ENCODE measurements at regions not wholly inside any gene's neighbourhood (a gene's known extent, or its start where the extent isn't known, plus 50 kb on each side); places are given as distances from the start of the nearest gene placed in this dataset.

GRCh38 chr11:27761356-27761755, 61.1 kb upstream of the BDNF start:
- Histone ChIP-seq H2BK120ac (ENCODE audit: insufficient read depth, low read length, poor library complexity) (no peak overlapping the region), H4K8ac (ENCODE audit: low read depth, low read length) (no peak overlapping the region), H2AK5ac (ENCODE audit: low read length) (no peak overlapping the region), H2AFZ (ENCODE audit: insufficient read depth, low read length, poor library complexity) (no peak overlapping the region), H3K4me1 (ENCODE audit: control insufficient read depth in 1 of 2, insufficient read depth in 2 of 2, low read length in 2 of 2) (no peaks in the 10 kb centered on the region), H3K14ac (ENCODE audit: low read length) (no peak overlapping the region), H3K4me3 (ENCODE audit: low read depth, low read length) (no peak overlapping the region), H3K79me1 (ENCODE audit: low read length) (no peaks in the 10 kb centered on the region), H3K27ac (ENCODE audit: low read depth, low read length) (no peak overlapping the region), H3K4ac (ENCODE audit: low read depth, low read length) (no peak overlapping the region), H3K9me3 (ENCODE audit: insufficient read depth, low read depth, low read length) (no peaks in the 10 kb centered on the region), H3K18ac (ENCODE audit: low read length) (no peak overlapping the region), H4K12ac (ENCODE audit: low read depth, low read length) (no peak overlapping the region), H3K4me2 (ENCODE audit: low read length) (no peak overlapping the region), H3K9ac (ENCODE audit: low read length) (no peak overlapping the region), H4K91ac (ENCODE audit: low read depth, low read length) (no peak overlapping the region), H3K36me3 (ENCODE audit: control insufficient read depth in 1 of 2, insufficient read depth in 2 of 2, low read length in 2 of 2) (no peaks in the 10 kb centered on the region), H3K23ac (ENCODE audit: low read length) (no peak overlapping the region), H2BK5ac (ENCODE audit: low read depth, low read length, poor library complexity) (no peak overlapping the region), H3K79me2 (ENCODE audit: control insufficient read depth, insufficient read depth, low read length, poor library complexity) (no peaks in the 10 kb centered on the region), H3K27me3 (ENCODE audit: insufficient read depth, low read length) (no peaks in the 10 kb centered on the region), H2BK12ac (ENCODE audit: low read length) (no peak overlapping the region)
- DNase-seq: no peak
- no CpG with 5 or more reads among the region's 6 CpGs for WGBS (ENCODE audit: extremely low coverage, insufficient coverage, insufficient read length)

- Histone ChIP-seq H2BK5ac (ENCODE audit: low read depth, low read length, poor library complexity) (no peak overlapping the region), H3K18ac (ENCODE audit: low read length) (no peak overlapping the region), H3K4me1 (ENCODE audit: control insufficient read depth in 1 of 2, insufficient read depth in 2 of 2, low read length in 2 of 2) (no peaks in the 10 kb centered on the region), H3K23ac (ENCODE audit: low read length) (no peak overlapping the region), H3K79me1 (ENCODE audit: low read length) (no peaks in the 10 kb centered on the region), H3K4me2 (ENCODE audit: low read length) (no peak overlapping the region), H2BK12ac (ENCODE audit: low read length) (no peak overlapping the region), H4K91ac (ENCODE audit: low read depth, low read length) (no peak overlapping the region), H3K36me3 (ENCODE audit: control insufficient read depth in 1 of 2, insufficient read depth in 2 of 2, low read length in 2 of 2) (no peaks in the 10 kb centered on the region), H4K12ac (ENCODE audit: low read depth, low read length) (no peak overlapping the region), H4K8ac (ENCODE audit: low read depth, low read length) (no peak overlapping the region), H2AFZ (ENCODE audit: insufficient read depth, low read length, poor library complexity) (no peak overlapping the region), H3K27ac (ENCODE audit: low read depth, low read length) (no peak overlapping the region), H3K79me2 (ENCODE audit: control insufficient read depth, insufficient read depth, low read length, poor library complexity) (no peaks in the 10 kb centered on the region), H3K4me3 (ENCODE audit: low read depth, low read length) (no peak overlapping the region), H3K9me3 (ENCODE audit: insufficient read depth, low read depth, low read length) (no peaks in the 10 kb centered on the region), H2AK5ac (ENCODE audit: low read length) (no peak overlapping the region), H2BK120ac (ENCODE audit: insufficient read depth, low read length, poor library complexity) (no peak overlapping the region), H3K9ac (ENCODE audit: low read length) (no peak overlapping the region), H3K27me3 (ENCODE audit: insufficient read depth, low read length) (no peaks in the 10 kb centered on the region), H3K4ac (ENCODE audit: low read depth, low read length) (no peak overlapping the region), H3K14ac (ENCODE audit: low read length) (no peak overlapping the region)
- no peak for DNase-seq
- no CpG with 5 or more reads among the region's 2 CpGs for WGBS (ENCODE audit: extremely low coverage, insufficient coverage, insufficient read length)
These were observed 57.7 kb upstream of the BDNF start for GRCh38 chr11:27757953-27758352.

DNA sequence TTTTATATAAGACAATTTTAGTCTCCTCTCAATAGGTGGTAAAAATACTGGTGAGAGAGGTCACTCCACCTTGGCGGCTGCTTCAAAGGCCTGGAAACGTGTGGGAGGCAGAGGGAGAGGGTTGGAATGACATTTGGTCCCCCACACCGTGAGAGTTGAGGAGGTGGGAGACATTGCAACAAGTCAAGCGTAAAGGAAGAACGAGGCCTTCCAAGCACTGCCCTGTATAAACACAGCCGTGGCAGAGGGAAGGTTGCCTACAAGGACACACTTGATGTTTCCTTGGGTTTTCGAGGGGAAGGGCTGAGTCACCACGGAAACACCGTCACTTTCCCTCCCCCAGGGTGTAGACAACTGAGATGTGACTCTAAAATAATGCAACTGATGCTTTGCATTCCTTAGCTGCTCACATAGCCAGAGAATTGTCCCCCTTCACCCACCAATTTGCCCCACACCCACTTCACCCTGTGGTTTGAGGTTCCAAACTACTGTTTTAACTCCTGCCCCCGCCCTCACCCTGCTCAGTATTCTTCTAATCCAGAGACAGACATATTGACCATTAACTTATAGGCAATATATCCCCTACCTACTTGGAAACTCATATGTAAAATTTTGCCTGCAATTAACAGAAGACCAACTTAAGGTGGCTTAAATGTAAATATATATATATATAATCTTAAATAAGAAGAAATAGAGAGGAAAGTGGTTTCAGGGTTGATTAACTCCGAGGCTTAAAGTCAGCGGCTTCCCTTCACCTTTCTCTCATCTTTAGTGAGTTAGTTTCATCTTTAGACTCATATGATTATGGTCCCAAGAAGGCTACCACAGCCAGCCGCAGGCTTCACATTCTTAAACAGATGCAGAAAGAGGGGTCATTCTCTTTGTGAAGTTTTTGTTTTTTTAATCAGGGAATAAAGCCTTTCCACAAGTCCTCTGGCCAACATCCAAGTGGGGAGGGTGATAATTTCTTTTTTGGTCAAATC, 54.1 kb upstream of the BDNF start:
- no CpG with 5 or more reads among the region's 13 CpGs for WGBS (ENCODE audit: extremely low coverage, insufficient coverage, insufficient read length)
- Histone ChIP-seq H3K79me2 (ENCODE audit: control insufficient read depth, insufficient read depth, low read length, poor library complexity) (no peaks in the 10 kb centered on the region), H3K36me3 (ENCODE audit: control insufficient read depth in 1 of 2, insufficient read depth in 2 of 2, low read length in 2 of 2) (no peaks in the 10 kb centered on the region)

More for the DNA sequence above, 54.1 kb upstream of the BDNF start:
- Histone ChIP-seq H3K4ac (ENCODE audit: low read depth, low read length) (no peak overlapping the region), H4K12ac (ENCODE audit: low read depth, low read length) (no peak overlapping the region), H4K8ac (ENCODE audit: low read depth, low read length) (no peak overlapping the region), H3K23ac (ENCODE audit: low read length) (no peak overlapping the region), H2BK120ac (ENCODE audit: insufficient read depth, low read length, poor library complexity) (no peak overlapping the region), H3K14ac (ENCODE audit: low read length) (no peak overlapping the region), H2BK5ac (ENCODE audit: low read depth, low read length, poor library complexity) (no peak overlapping the region), H3K27ac (ENCODE audit: low read depth, low read length) (no peak overlapping the region), H3K18ac (ENCODE audit: low read length) (no peak overlapping the region), H3K27me3 (ENCODE audit: insufficient read depth, low read length) (no peaks in the 10 kb centered on the region), H3K4me2 (ENCODE audit: low read length) (no peak overlapping the region), H3K79me1 (ENCODE audit: low read length) (no peaks in the 10 kb centered on the region), H2BK12ac (ENCODE audit: low read length) (no peak overlapping the region), H2AK5ac (ENCODE audit: low read length) (no peak overlapping the region), H4K91ac (ENCODE audit: low read depth, low read length) (no peak overlapping the region), H3K4me3 (ENCODE audit: low read depth, low read length) (no peak overlapping the region), H3K4me1 (ENCODE audit: control insufficient read depth in 1 of 2, insufficient read depth in 2 of 2, low read length in 2 of 2) (no peaks in the 10 kb centered on the region), H3K9me3 (ENCODE audit: insufficient read depth, low read depth, low read length) (no peaks in the 10 kb centered on the region), H2AFZ (ENCODE audit: insufficient read depth, low read length, poor library complexity) (no peak overlapping the region), H3K9ac (ENCODE audit: low read length) (no peak overlapping the region)
- no peak for DNase-seq

Data from trophoblast cell (in vitro differentiated cells and primary cell).